Dedifferentiated amniotic fluid mesenchymal stem cell (primary cell): ENCODE measurements at regions not wholly inside any gene's neighbourhood (a gene's known extent, or its start where the extent isn't known, plus 50 kb on each side); places are given as distances from the start of the nearest gene placed in this dataset.

Experiments
- DNase-seq: peaks from one replicate; pipeline ENCODE4 v3.0.0-alpha.2; 2016; ENCODE audit errors: extremely low spot score

- no peak for DNase-seq
Observed at GRCh38 chr14:61132336-61132735, 148.8 kb downstream of the TMEM30B start.

DNA sequence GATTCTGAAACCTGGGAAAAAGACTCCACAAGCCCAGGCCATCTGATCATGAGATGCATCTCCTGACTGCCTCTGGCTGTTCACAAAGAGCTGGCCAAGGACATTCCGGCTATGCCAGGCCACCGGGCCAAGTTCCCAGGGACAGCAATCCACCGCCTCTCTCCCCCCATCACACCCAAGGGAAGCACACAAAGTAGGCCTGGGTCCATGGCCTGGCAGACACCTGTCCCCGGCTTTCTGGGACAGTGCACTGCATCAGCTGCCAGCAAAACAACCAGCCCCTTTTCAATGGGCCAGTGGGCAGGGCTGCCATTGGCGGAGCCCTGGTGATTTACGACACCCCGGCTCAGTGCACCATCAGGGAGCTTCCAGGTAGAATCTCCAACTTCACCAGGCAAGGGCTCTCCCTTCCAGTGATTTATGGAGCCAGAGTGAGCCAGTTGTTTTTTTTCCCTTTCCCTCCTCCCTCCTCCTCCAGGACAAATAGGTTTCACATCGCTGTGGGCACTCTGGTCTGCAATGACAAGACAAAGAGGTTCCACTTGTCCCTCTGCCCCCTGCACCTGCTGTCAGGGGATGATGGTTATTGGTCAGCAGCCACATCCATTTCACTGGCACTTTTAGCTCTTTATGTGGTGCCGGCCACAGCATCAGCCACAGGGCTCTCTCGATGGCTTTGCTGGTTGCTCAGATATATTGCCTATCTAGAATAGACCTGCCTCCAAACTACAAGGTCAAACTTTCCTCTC lies 149.6 kb downstream of the SLC38A6 start:
- no peak for DNase-seq

DNA sequence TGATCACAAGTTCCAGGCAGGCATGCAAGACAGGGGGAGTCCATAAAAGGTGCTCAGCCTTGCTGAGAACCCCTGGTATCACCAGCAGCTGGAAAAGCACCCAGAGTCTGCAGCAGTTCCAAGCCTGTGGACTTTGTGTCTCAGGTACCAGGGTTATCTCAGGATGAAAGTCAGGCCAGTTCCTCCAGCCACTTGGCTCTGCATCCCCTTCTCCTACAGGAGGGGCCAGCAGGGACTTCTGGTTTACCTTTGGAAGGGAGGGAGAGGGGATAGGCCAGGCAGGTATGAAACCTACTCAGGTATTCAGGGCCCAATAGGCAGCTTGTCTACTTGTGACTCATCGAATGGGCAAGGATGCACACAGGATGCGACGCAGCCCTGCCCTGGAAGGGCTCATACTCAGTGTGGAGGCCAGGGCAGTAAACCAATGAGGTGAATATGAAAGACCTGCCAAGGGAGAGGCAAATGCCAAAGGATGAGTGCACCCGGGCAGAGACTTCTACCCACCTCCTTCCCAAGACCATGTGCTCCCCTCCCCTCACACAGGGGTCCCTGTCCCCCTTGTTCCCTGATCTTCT lies 148.2 kb downstream of the SLC38A6 start:
- no peak for DNase-seq

- no peak for DNase-seq
Observed at GRCh38 chr14:61128382-61129167, 147.5 kb downstream of the SLC38A6 start.

DNA sequence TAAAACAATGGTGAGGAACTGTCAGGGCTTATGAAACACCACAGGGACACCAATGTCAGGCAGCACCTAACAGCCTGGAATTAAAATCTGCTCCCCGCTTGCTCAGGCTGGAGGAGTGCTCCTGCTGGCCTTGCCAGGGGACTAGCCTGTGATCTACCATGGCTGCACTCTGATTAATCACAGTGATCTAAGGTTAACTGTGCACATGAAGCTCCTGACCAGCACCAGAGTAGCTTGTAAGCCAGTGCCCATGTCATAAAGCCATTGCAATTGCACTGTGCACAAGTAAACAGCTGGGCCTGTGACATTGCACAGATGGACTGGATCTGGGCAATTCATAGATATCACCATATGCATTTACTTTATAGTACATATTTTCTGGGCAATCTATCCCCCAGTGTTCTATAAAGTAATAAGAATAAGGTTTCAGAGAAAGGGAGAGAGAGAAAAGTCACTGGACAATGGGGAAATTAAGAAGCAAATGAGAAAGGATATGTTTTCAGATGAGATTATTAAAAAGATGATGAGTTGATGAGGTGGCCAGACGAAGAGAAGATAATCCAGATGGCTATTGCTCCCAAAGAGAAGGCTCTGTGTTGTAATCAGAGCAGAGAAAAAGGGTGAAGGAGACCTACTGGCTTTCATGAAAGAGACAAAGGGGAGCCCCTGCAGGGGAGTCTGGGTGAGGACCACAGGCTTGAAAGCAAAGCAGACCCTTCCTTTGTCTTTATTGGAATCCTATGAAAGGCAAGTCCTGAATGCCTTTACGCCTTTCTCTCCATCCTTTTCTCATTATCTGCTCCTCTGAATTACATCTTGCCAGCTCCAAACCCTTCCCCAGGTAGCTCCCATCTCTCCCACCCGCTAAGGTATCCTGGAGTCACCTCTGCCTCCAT lies 145.8 kb downstream of the SLC38A6 start:
- no peak for DNase-seq

- no peak for DNase-seq
Observed at GRCh38 chr14:61125867-61126572, 145.0 kb downstream of the SLC38A6 start.

- no peak for DNase-seq
Observed at GRCh38 chr14:61125041-61125866, 144.2 kb downstream of the SLC38A6 start.

DNA sequence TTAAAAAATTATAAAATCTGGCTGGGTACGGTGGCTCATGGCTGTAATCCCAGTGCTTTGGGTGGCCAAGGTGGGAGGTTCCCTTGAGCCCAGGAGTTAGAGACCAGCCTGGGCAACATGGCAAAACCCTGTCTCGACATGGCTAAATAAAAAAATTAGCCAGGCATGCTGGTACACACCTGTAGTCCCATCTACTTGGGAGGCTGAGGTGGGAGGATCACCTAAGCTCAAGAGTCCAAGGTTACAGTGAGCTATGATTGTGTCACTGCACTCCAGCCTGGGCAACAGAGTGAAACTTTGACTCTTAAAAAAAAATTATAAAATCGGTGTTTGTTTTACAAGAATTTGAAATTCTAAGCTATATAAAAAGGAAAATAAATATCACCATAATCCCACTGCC lies 141.8 kb downstream of the SLC38A6 start:
- DNase-seq: no peak

- DNase-seq: no peak
Observed at GRCh38 chr14:61121355-61121787, 140.3 kb downstream of the SLC38A6 start.

DNA sequence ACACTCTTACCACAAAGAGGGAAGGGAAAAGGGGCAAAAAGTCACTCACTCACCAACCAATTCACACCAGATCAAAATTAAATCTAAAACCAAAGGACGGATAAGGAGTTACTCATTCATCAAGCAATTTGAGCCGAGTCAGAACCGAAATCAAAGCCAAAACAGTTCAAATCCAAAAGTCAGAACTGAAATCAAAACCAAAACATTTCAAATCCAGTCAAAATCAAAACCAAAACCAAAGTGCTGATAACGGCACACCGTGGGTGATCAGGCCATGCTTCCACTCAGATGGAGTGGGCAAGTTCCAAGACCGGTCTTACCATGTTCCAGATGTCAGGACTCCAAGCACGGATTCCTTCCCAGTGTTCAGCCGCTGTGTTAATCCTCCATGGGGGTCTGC lies 139.5 kb downstream of the SLC38A6 start:
- DNase-seq: no peak

DNA sequence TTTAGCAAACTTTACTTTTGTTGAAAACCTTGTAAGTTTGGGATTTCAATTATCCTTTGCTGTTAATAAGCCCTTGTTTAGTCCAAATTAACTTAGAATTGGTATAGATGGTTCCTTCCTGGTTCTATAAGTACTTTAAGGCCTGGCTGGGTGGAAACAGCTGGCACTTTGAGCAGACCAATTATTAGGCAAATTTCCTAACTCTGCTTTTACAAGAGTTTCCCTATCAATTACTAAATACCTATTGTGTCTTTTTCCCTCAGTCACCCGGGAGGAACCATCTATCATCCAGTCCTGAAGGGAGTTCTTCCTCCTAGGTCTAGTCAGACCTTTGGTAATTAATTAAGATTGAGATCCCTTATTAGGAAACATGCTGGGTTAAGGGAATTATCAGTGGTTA lies 138.0 kb downstream of the SLC38A6 start:
- no peak for DNase-seq

GRCh38 chr14:61116369-61116768 lies 135.3 kb downstream of the SLC38A6 start:
- no peak for DNase-seq

DNA sequence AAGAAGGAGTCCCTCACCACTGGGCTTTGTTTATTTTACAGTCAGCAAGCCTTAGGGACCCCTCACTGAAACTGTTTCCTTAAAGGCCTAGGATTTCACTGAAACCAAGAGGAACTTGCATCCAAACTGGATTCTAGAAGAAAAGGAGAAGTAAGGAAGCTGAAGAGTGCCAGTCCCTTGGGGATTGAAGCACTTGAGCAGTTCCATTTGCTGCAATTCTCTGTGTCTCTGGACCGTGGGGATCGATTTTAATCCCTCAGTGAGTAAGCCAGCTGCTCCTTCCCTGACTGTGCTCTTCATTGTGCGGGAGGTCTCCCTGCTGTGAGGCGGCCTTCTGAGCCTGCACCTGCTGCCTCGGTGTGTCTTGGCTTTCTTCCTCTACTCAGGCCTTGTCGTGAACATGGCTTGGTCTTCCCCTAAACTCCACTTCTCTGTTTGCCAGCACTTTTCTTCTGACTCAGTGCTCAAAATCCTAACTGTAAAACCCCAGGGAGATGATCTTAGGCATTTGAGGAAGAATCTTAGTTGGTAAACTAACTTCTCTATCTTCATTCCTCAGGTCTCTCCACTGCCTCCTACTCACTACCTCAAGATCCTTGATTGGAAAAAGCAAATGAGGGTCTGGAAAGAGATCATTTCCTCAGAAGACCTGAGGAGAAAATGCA lies 132.6 kb downstream of the SLC38A6 start:
- DNase-seq: no peak

- DNase-seq: no peak
Observed at GRCh38 chr14:61112506-61112905, 131.5 kb downstream of the SLC38A6 start.

- no peak for DNase-seq
Observed at GRCh38 chr14:61111731-61112130, 130.7 kb downstream of the SLC38A6 start.

GRCh38 chr14:61111209-61111665 lies 130.2 kb downstream of the SLC38A6 start:
- no peak for DNase-seq

DNA sequence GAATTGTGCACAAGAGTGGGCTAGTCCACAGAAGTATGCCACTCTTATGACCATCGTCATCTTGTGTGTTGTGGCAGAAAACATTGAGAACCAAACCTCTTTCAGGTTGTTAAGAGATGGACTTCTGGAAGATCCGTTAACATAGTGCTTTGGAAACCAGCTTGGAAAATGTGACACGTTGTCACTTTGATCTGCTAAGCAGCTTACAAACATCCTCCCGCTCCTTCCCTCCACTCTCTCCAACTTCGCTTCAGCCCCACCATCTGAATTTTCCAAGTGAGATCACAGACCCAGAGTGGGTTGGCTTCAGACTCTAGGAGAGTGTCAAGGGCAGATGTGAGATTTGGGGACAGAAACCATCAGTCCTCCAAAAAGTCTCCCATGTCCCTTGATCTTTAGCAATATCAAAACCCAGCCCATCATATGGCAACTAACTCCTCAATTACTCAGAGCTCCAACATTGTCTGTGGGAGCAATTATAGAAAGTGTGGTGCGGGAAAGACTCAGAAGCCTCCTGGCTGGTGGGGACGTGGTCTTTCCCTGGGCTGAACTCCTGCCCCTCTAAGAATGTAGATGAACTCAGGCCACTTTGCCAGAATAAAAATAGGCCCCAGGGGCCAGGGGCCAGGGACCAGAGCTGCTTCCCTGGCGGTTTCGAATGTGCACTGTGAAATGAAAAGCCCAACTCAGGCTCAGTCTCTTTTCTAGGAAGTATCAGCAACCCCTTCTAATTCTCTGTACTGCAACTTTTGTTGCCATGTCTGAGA lies 129.5 kb downstream of the SLC38A6 start:
- DNase-seq: no peak

DNA sequence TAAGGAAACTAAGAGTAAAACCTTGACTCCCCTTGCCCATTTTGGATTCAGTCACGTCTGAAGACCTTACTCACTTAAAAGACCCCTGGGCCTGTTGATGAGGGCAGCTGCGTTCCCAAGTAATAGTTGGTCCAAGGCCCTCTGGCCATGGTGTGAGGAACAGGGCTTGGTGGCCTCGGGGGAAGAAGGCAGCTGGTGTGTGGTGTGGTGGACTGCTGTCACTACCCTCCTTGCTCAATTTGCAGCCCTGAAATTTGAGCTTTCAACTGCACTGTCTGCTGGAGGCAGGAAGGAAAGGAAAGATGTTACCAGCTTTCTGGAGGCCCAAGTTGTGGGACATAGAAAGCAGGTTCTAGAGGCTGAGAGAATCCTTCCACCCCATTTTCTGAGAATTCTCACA lies 128.2 kb downstream of the SLC38A6 start:
- no peak for DNase-seq
